Uterus (tissue), 2 donors: ENCODE measurements at regions not wholly inside any gene's neighbourhood (a gene's known extent, or its start where the extent isn't known, plus 50 kb on each side); places are given as distances from the start of the nearest gene placed in this dataset.

Experiments
- CTCF ChIP-seq, 4 experiments: fragments of 200-600 bp in 2 of 4; fragments of 450-650 bp in 2 of 4; sonication (generic) in 2 of 4; IDR thresholded peaks; one replicate each; pipeline ENCODE4 v1.5.1; 2016 to 2019; ENCODE audit warnings: antibody characterized with exemption in 4 of 4, mild to moderate bottlenecking in 2 of 4, moderate library complexity in 1 of 4
- POLR2A ChIP-seq, 2 donors: fragments of 450-650 bp; IDR thresholded peaks; one replicate each; pipeline ENCODE4 v1.6.1; 2016; ENCODE audit warnings: antibody characterized with exemption in 2 of 2, mild to moderate bottlenecking in 1 of 2, moderate library complexity in 1 of 2

DNA sequence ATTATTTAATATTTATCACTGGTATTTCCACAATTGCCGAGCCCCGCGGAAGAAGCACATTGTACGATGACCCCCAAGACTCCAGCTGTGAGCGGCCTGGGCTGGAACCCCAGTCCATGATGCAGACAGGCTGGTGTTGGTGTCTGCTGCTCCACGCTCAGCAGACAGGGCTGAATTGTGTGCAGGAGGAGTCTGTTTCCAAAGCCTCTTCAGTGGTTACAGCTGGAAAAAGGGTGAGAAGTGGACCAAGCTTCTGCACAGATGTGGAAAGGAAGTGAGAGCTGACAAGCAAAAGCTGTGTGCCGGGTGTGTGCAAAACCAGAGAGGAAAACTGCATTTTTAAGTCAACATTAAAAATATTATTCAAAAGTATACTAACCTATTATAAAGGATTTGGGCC lies 500.4 kb downstream of the GALR1 start:
- TF ChIP-seq CTCF (IDR thresholded peaks at IDR 0.05) (no peak), POLR2A (IDR thresholded peaks at IDR 0.05) (no peak)
